Mammary epithelial cell (primary cell): ENCODE measurements at regions not wholly inside any gene's neighbourhood (a gene's known extent, or its start where the extent isn't known, plus 50 kb on each side); places are given as distances from the start of the nearest gene placed in this dataset.
"Not testable (repeated sequence)": the region's sequence is repeated elsewhere in the genome, so short reads cannot be mapped to it uniquely, and the experiment has no call there.

Experiments
- EZH2 ChIP-seq: IDR thresholded peaks from 2 replicates; pipeline ENCODE4 v1.6.1; 2012; ENCODE audit warnings: low read length, inconsistent platforms, borderline replicate concordance
- TF ChIP-seq, protein P1 (sequence below), 2 donors: IDR thresholded peaks in 1 of 2; conservative IDR thresholded peaks in 1 of 2; 2 replicates each; pipeline ENCODE4 v1.5.1; 2011 to 2012; ENCODE audit warnings: inconsistent platforms in 2 of 2, low read length in 2 of 2, mild to moderate bottlenecking in 2 of 2, control low read depth in 1 of 2, low read depth in 1 of 2; ENCODE audit not compliant: insufficient read depth in 1 of 2; ENCODE audit errors: extremely low read depth in 1 of 2

DNA sequence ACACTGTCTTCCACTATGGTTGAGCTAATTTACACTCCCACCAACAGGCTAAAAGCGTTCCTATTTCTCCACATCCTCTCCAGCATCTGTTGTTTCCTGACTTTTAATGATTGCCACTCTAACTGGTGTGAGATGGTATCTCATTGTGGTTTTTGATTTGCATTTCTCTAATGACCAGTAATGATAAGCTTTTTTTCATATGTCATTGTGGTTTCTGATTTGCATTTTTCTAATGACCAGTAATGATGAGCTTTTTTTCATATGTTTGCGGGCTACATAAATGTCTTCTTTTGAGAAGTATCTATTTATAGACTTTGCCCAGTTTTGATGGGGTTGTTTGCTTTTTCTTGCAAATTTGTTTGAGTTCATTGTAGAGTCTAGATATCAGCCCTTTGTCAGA is 68.0 kb upstream of the RASA1 start:
- TF ChIP-seq, protein P1, sequence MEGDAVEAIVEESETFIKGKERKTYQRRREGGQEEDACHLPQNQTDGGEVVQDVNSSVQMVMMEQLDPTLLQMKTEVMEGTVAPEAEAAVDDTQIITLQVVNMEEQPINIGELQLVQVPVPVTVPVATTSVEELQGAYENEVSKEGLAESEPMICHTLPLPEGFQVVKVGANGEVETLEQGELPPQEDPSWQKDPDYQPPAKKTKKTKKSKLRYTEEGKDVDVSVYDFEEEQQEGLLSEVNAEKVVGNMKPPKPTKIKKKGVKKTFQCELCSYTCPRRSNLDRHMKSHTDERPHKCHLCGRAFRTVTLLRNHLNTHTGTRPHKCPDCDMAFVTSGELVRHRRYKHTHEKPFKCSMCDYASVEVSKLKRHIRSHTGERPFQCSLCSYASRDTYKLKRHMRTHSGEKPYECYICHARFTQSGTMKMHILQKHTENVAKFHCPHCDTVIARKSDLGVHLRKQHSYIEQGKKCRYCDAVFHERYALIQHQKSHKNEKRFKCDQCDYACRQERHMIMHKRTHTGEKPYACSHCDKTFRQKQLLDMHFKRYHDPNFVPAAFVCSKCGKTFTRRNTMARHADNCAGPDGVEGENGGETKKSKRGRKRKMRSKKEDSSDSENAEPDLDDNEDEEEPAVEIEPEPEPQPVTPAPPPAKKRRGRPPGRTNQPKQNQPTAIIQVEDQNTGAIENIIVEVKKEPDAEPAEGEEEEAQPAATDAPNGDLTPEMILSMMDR (conservative IDR thresholded peaks at IDR 0.05 in 1 of 2, IDR thresholded peaks at IDR 0.05 in 1 of 2; ENCODE audit: extremely low read depth in 1 of 2, insufficient read depth in 1 of 2, low read depth in 1 of 2, low read length in 2 of 2) = not testable (repeated sequence)
- TF ChIP-seq EZH2 = not testable (repeated sequence)
